K562 (cell line): ENCODE measurements at regions not wholly inside any gene's neighbourhood (a gene's known extent, or its start where the extent isn't known, plus 50 kb on each side); places are given as distances from the start of the nearest gene placed in this dataset.

Source experiments
- EZH2 ChIP-seq: IDR thresholded peaks from 2 replicates; pipeline ENCODE4 v1.6.1; 2012; ENCODE audit warnings: low read depth, mild to moderate bottlenecking, inconsistent platforms, low read length, borderline replicate concordance
- GTF2F1 ChIP-seq: IDR thresholded peaks from 2 replicates; pipeline ENCODE4 v1.6.1; 2011; ENCODE audit warnings: low read depth, low read length, improper control_type of control experiment
- TAF1 ChIP-seq: IDR thresholded peaks from 2 replicates; pipeline ENCODE4 v1.6.1; 2011; ENCODE audit warnings: mild to moderate bottlenecking, low read length, moderate library complexity; ENCODE audit not compliant: insufficient read depth, control insufficient read depth, severe bottlenecking; ENCODE audit errors: extremely low read depth
- TEAD1 ChIP-seq, 2 experiments: fragments of 450-650 bp in 1 of 2; sonication (generic) in 1 of 2; formaldehyde crosslinking; IDR thresholded peaks; 2 replicates each; pipeline versions ENCODE4 v1.4.0 to v1.8.0; 2020 to 2022; ENCODE audit warnings: mild to moderate bottlenecking in 2 of 2, missing genetic modification reagents in 1 of 2
- TOE1 ChIP-seq, 2 experiments: fragments of 450-650 bp in 1 of 2; sonication (generic) in 1 of 2; formaldehyde crosslinking in 1 of 2; IDR thresholded peaks; 2 replicates each; pipeline versions ENCODE4 v1.7.1 to v1.8.0; 2016 to 2022; ENCODE audit warnings: borderline replicate concordance in 2 of 2, mild to moderate bottlenecking in 2 of 2, antibody characterized with exemption in 1 of 2, inconsistent platforms in 1 of 2, low read depth in 1 of 2, missing genetic modification reagents in 1 of 2, moderate library complexity in 1 of 2
- ZNF212 ChIP-seq: fragments of 450-650 bp; formaldehyde crosslinking; IDR thresholded peaks from 2 replicates; pipeline ENCODE4 v1.4.0; 2020; ENCODE audit warnings: mild to moderate bottlenecking
- ZNF253 ChIP-seq: fragments of 250-450 bp; sonication (Bioruptor Pico); conservative IDR thresholded peaks from 2 replicates; pipeline ENCODE4 v1.6.1; 2021; ENCODE audit warnings: mild to moderate bottlenecking
- ZNF318 ChIP-seq, 2 experiments: fragments of 450-650 bp; IDR thresholded peaks; 2 replicates each; pipeline ENCODE4 v1.6.1; 2016; ENCODE audit warnings: mild to moderate bottlenecking in 2 of 2, borderline replicate concordance in 1 of 2, low read depth in 1 of 2, moderate library complexity in 1 of 2
- ZNF511 ChIP-seq: sonication (generic); formaldehyde crosslinking; IDR thresholded peaks from 2 replicates; pipeline ENCODE4 v1.8.0; 2022; ENCODE audit warnings: mild to moderate bottlenecking, missing genetic modification reagents

- no peak for TF ChIP-seq ZNF511 (CRISPR knock-in tag)
- no peak for TF ChIP-seq TOE1 (IDR thresholded peaks at IDR 0.05; ENCODE audit: borderline replicate concordance)
- no peak for TF ChIP-seq TOE1 (CRISPR knock-in tag; IDR thresholded peaks at IDR 0.05; ENCODE audit: borderline replicate concordance, low read depth)
- TF ChIP-seq TEAD1 (CRISPR knock-in tag; IDR thresholded peaks at IDR 0.05), result no peak
- no peak for TF ChIP-seq TAF1
- TF ChIP-seq ZNF253 (CRISPR knock-in tag), result no peak
- TF ChIP-seq EZH2, result no peak
- no peak for TF ChIP-seq GTF2F1
- no peak for TF ChIP-seq ZNF318 (IDR thresholded peaks at IDR 0.05; ENCODE audit: borderline replicate concordance in 1 of 2, low read depth in 1 of 2)
- TF ChIP-seq ZNF212 (CRISPR knock-in tag), result no peak
Observed at GRCh38 chr20:61042506-61043385, 209.3 kb upstream of the CDH4 start.
